GM18868 (cell line): ENCODE measurements at regions not wholly inside any gene's neighbourhood (a gene's known extent, or its start where the extent isn't known, plus 50 kb on each side); places are given as distances from the start of the nearest gene placed in this dataset.
"Not testable (repeated sequence)": the region's sequence is repeated elsewhere in the genome, so short reads cannot be mapped to it uniquely, and the experiment has no call there.

Experiments used
- ATAC-seq: cut with Tn5 transposase; IDR thresholded peaks from one replicate; pipeline ENCODE4 v1.9.1; 2021; ENCODE audit warnings: mild to moderate bottlenecking, moderate library complexity; ENCODE audit not compliant: unreplicated experiment

GRCh38 chr3:30457726-30458125 lies 148.7 kb upstream of the TGFBR2 start:
- no peak for ATAC-seq

GRCh38 chr3:30458376-30459171 lies 147.8 kb upstream of the TGFBR2 start:
- no peak for ATAC-seq

DNA sequence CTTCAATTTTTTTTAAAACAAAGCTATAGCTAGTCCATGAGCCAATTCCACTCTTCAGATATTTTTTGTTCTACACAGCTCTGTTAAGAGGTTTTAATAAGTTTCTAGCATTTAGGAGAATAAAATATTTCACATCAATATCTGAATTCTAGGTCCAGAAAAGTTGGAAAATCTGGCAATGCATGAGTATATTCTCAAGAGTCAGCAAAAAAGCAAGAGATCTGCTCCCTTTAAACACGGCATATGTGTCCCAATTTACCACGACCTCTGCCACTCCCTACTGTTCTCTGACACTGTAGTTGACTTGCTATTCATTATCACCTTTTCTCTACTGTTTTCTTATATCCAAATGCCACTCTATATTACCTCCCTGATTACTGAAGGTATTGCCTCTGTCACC lies 145.1 kb upstream of the TGFBR2 start:
- no peak for ATAC-seq

- no peak for ATAC-seq
Observed at GRCh38 chr3:30462721-30463470, 143.5 kb upstream of the TGFBR2 start.

GRCh38 chr3:30464381-30464780 lies 142.0 kb upstream of the TGFBR2 start:
- no peak for ATAC-seq

DNA sequence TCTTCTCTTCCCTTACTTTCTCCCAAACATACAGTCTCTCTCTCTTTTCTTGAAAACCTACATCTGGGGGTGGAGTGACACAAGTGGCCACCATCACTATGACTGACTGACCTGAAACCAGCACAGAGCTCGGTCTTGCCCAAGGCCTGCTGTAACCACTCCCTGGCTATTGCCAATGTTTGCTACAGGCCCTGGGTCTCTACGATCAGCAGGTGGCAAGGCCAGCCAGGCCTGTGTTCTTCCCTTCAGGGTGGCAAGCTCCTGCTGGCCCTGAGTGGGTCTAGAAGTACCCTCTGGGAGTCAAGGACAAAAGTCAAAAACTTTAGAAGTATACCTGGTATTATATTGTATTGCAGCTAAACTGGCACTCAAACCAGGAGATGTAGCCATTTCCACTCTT lies 140.9 kb upstream of the TGFBR2 start:
- no peak for ATAC-seq

- no peak for ATAC-seq
Observed at GRCh38 chr3:30467596-30468238, 138.7 kb upstream of the TGFBR2 start.

DNA sequence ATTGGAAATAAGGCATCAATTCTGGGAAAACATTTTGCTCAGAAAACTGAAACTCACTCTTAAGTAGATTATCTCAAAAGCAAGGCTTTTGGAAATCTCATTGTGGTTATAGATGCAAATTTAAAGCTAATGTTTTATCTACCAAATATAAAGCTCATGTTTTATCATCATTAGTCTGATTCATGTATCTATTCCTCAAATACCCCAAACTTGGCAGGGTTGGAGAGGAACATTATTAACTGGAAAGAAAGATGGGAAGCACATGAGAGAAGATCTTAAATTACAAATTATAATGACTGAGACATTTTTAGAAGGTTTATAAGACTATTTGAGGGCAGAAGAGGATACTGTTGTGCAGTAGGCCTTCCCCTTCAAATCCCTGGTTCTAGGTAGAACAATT lies 137.3 kb upstream of the TGFBR2 start:
- no peak for ATAC-seq

DNA sequence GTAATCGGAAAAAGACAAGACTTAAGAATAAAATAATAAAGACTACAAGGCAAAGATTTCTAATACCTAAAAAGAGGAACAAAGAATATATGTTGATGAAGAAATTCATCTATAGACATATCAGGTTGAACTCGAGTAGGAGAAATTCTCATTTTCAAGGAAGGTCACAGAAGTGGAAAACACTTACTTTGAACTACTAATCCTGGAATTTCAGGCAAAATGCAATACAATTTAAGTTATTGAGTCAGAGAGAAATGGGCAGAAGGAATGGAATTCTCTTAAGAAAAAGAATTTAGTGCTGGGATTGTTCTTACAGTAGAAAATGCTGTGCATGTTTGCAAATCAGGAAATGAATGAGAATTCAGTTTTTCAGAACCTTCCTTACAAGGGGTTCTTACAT lies 135.9 kb upstream of the TGFBR2 start:
- no peak for ATAC-seq

DNA sequence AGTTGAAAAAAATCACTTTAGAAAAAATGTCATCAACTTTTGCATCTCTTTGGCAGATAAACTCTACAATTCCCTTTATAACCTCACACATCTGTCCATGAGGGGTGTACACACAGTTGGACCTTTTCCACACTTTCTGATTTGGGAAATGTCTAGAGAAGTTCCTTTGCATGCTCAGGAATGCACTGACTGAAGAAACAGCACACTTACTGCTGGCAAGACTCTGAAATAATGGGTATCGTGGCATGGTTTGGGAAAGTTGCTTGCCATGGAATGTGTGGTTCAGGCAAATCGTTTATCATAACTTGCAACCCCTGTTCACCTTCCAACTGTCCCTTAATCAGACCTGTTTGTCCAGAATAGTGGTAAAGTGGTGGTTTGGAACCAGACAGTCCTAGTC lies 135.3 kb upstream of the TGFBR2 start:
- no peak for ATAC-seq

GRCh38 chr3:30471796-30472489 lies 134.5 kb upstream of the TGFBR2 start:
- no peak for ATAC-seq

- ATAC-seq, result no peak
Observed at GRCh38 chr3:30473374-30474051, 132.9 kb upstream of the TGFBR2 start.

DNA sequence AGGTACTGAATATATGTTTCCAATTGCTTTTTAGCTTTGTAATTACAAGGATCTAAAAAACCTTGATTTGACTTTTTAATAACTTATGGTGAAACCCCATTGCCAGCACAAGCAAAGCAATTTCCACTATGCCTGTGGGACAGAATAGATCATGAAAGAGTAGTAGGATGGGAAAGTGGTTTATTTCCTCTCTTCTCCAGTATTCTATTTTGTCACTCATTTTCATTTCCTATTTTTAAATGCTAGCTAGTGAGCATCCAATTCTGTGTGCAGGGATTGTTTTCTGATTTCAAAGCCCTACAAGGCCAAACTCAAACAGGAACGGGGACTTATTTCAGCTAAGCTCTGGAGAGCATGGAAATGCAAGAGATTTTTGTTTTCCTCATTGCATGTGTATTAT lies 132.0 kb upstream of the TGFBR2 start:
- no peak for ATAC-seq

DNA sequence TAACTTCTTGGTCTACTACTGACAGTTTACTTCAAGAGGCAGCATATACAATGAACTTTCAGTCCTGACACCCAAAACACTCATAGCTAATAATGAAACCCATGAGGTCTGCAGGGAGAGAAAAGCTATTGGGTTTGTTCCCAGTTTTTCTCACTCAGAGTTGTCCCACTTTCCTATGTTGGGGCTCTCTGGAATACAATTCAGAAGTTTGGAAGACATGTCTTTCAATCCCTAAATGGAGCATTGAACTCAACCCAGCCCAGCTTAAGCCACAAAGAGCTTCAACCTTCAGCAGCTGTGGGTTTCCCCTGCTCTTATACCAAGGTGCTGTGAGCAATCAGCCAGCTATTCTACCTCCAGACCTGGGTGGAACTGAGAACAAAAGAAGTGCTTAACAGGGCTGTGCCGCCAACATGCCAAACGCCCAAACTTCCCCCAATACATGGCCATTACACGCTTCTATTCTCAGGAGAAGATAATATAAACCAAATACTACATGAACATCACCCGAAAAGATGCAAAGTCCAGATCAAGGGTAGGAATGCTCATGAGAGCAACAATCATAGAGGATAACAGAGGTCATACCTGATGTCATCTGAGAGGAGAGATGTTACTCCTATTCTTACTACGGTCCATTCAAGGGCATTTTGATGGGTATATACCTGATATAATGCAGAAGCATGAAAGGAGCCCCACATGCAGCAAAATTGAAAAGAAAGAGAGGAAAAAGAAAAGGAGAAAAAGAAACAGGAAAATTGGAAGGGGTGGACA lies 131.2 kb upstream of the TGFBR2 start:
- peak; percentile 90 for ATAC-seq

DNA sequence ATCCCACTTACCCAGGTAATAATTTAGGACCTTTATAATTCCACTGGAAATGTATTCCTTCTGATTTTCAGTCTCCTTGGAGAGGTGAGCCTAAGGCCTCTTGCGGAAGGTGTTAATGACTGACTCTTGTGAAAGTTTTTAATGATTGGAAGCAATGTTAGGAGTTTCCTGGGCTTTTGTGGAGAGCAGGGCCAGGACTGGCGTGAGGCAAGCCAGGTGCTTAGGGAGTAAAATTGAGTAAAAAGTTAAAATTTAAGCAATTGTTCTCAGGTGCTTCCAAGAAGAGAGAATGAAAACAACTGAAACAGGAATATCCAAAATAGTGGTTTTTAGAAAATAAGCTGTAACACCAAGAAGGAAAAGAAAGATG lies 130.6 kb upstream of the TGFBR2 start:
- no peak for ATAC-seq

DNA sequence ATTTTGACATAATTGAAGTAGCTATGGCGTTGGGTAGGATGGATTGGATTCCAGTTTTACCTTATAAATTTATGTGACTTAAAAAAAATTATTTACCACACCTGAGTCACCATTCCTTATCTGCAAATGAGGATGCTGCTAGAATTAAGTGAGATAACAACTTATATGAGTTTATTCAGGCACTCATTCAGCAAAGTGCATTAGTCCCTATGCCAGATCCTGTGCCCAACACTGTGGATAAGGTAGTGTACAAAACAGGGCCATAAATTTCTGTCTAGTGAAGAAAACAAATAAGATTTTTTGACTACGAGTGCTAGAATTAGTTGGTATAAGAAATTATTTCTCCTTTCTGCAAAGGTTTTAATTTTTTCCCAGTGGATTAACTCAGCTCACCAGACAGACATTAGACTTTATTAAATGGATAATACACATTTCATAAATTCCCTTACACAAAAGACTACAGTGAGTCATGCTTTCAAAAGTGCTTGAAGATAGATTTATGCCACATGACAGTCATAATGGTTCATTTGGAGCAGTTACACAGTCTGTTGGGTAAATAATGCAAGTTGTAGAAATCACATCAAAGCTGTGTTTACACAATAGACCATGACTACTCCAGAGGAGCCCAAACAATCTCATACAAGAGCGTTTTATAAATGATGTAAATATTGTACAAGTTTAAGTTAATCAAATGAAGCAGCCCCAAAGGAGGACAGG lies 129.9 kb upstream of the TGFBR2 start:
- ATAC-seq, result peak; percentile 64

- ATAC-seq, result no peak
Observed at GRCh38 chr3:30477149-30477921, 129.1 kb upstream of the TGFBR2 start.

GRCh38 chr3:30479737-30480136 lies 126.7 kb upstream of the TGFBR2 start:
- not testable (repeated sequence) for ATAC-seq

DNA sequence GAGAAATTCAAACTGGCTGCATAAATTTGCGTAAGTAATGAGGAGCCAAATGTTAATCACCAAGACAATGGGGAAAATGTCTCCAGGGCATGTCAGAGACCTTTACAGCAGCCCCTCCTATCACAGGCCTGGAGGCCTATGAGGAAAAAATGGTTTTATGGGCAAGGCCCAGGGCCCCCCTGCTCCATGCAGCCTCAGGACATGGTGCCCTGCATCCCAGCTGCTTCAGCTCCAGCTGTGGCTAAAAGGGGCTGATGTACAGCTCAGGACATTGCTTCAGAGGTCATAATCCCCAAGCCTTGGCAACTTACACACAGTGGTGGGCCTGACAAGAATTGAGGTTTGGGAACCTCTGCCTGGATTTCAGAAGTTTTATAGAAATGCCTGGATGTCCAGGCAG lies 126.2 kb upstream of the TGFBR2 start:
- ATAC-seq, result not testable (repeated sequence)
